Loucy (cell line): ENCODE measurements at regions not wholly inside any gene's neighbourhood (a gene's known extent, or its start where the extent isn't known, plus 50 kb on each side); places are given as distances from the start of the nearest gene placed in this dataset.

Experiments
- H2AFZ ChIP-seq: fragments of 200-600 bp; sonication (generic); 2 replicates; pipeline ENCODE4 v1.6.0; 2016; ENCODE audit warnings: antibody characterized with exemption, mild to moderate bottlenecking, low read length, moderate library complexity
- H3F3A ChIP-seq: fragments of 200-600 bp; 2 replicates; pipeline ENCODE4 v1.6.0; 2016; ENCODE audit warnings: antibody characterized with exemption, low read depth, mild to moderate bottlenecking
- H3K27me3 ChIP-seq: fragments of 200-600 bp; sonication (generic); 2 replicates; pipeline ENCODE4 v1.6.1; 2014; ENCODE audit warnings: low read length, mild to moderate bottlenecking; ENCODE audit not compliant: insufficient read depth, poor library complexity, severe bottlenecking
- H3K36me3 ChIP-seq: fragments of 200-600 bp; sonication (generic); 2 replicates; pipeline ENCODE4 v1.6.1; 2016; ENCODE audit warnings: low read length; ENCODE audit not compliant: insufficient read depth
- H3K4me1 ChIP-seq: fragments of 200-600 bp; sonication (generic); 2 replicates; pipeline ENCODE4 v1.5.1; 2014; ENCODE audit warnings: low read length, mild to moderate bottlenecking; ENCODE audit not compliant: insufficient read depth, poor library complexity, severe bottlenecking
- H3K4me2 ChIP-seq: fragments of 200-600 bp; sonication (generic); 2 replicates; pipeline ENCODE4 v1.6.0; 2014; ENCODE audit warnings: antibody characterized with exemption, low read length, low read depth, mild to moderate bottlenecking; ENCODE audit not compliant: poor library complexity, severe bottlenecking
- H3K4me3 ChIP-seq: fragments of 200-600 bp; sonication (generic); 2 replicates; pipeline ENCODE4 v1.5.1; 2014; ENCODE audit warnings: low read length, mild to moderate bottlenecking, mixed read lengths; ENCODE audit not compliant: poor library complexity, severe bottlenecking
- H3K79me2 ChIP-seq: fragments of 200-600 bp; sonication (generic); 2 replicates; pipeline ENCODE4 v1.6.1; 2014; ENCODE audit warnings: low read length; ENCODE audit not compliant: insufficient read depth
- H3K9ac ChIP-seq: fragments of 200-600 bp; sonication (generic); 2 replicates; pipeline ENCODE4 v1.6.0; 2014; ENCODE audit warnings: mild to moderate bottlenecking, low read depth, low read length, moderate library complexity; ENCODE audit not compliant: poor library complexity, severe bottlenecking
- H3K9me2 ChIP-seq: fragments of 200-600 bp; sonication (generic); replicated peaks from 2 replicates; pipeline ENCODE4 v1.6.1; 2016; ENCODE audit warnings: low read depth, low read length, mixed read lengths
- H3K9me3 ChIP-seq: fragments of 200-600 bp; sonication (generic); 2 replicates; pipeline ENCODE4 v1.6.1; 2014; ENCODE audit warnings: mild to moderate bottlenecking, antibody characterized with exemption, low read length, low read depth; ENCODE audit not compliant: insufficient read depth
- H4K20me1 ChIP-seq: fragments of 200-600 bp; sonication (generic); 2 replicates; pipeline ENCODE4 v1.6.0; 2014; ENCODE audit warnings: antibody characterized with exemption, low read length, mild to moderate bottlenecking; ENCODE audit not compliant: insufficient read depth, poor library complexity, severe bottlenecking
- CTCF ChIP-seq: fragments of 200-600 bp; sonication (generic); conservative IDR thresholded peaks from 2 replicates; pipeline ENCODE4 v1.5.1; 2014; ENCODE audit warnings: mild to moderate bottlenecking, antibody characterized with exemption, low read length
- EZH2phosphoT487 ChIP-seq: fragments of 200-600 bp; IDR thresholded peaks from 2 replicates; pipeline ENCODE4 v1.6.1; 2018; ENCODE audit warnings: antibody characterized with exemption, mild to moderate bottlenecking, moderate library complexity, borderline replicate concordance

GRCh38 chrX:26952213-26952612, 510.9 kb downstream of the PPP4R3C start:
- TF ChIP-seq EZH2phosphoT487 (no peak), CTCF (no peak)

GRCh38 chrX:26927419-26927818, 535.7 kb downstream of the PPP4R3C start:
- H3K9me3 ChIP-seq = no peaks in the 10 kb centered on the region
- no peak for TF ChIP-seq EZH2phosphoT487
- TF ChIP-seq CTCF = no peak
- H3K4me2 ChIP-seq = no peak overlapping the region
- H3F3A ChIP-seq = no peaks in the 10 kb centered on the region
- no peaks in the 10 kb centered on the region for H3K79me2 ChIP-seq
- no peaks in the 10 kb centered on the region for H4K20me1 ChIP-seq
- H3K9me2 ChIP-seq = no peaks in the 10 kb centered on the region
- no peak overlapping the region for H3K4me3 ChIP-seq
- H2AFZ ChIP-seq = no peak overlapping the region
- H3K36me3 ChIP-seq = no peaks in the 10 kb centered on the region
- no peak overlapping the region for H3K9ac ChIP-seq
- no peaks in the 10 kb centered on the region for H3K27me3 ChIP-seq
- no peaks in the 10 kb centered on the region for H3K4me1 ChIP-seq

More at GRCh38 chrX:26952213-26952612, 510.9 kb downstream of the PPP4R3C start:
- no peaks in the 10 kb centered on the region for H3K36me3 ChIP-seq
- no peak overlapping the region for H3K4me3 ChIP-seq
- no peaks in the 10 kb centered on the region for H3K9me2 ChIP-seq
- H3F3A ChIP-seq = no peaks in the 10 kb centered on the region
- H3K9me3 ChIP-seq = no peaks in the 10 kb centered on the region
- H3K4me1 ChIP-seq = no peaks in the 10 kb centered on the region
- no peak overlapping the region for H3K9ac ChIP-seq
- no peaks in the 10 kb centered on the region for H4K20me1 ChIP-seq
- H2AFZ ChIP-seq = no peak overlapping the region
- no peaks in the 10 kb centered on the region for H3K27me3 ChIP-seq
- no peaks in the 10 kb centered on the region for H3K79me2 ChIP-seq
- no peak overlapping the region for H3K4me2 ChIP-seq

GRCh38 chrX:26925088-26925487, 538.1 kb downstream of the PPP4R3C start:
- Histone ChIP-seq H3K4me3 (no peak overlapping the region), H3K9ac (no peak overlapping the region), H3K79me2 (no peaks in the 10 kb centered on the region), H3K27me3 (no peaks in the 10 kb centered on the region), H3K36me3 (no peaks in the 10 kb centered on the region), H3K9me3 (no peaks in the 10 kb centered on the region), H3F3A (no peaks in the 10 kb centered on the region), H4K20me1 (no peaks in the 10 kb centered on the region), H3K4me2 (no peak overlapping the region), H3K4me1 (no peaks in the 10 kb centered on the region), H2AFZ (no peak overlapping the region), H3K9me2 (no peaks in the 10 kb centered on the region)
- no peak for TF ChIP-seq EZH2phosphoT487

GRCh38 chrX:26922278-26922677, 540.9 kb downstream of the PPP4R3C start:
- TF ChIP-seq CTCF (no peak), EZH2phosphoT487 (no peak)
- no peaks in the 10 kb centered on the region for H3K9me3 ChIP-seq
- H3F3A ChIP-seq = no peaks in the 10 kb centered on the region
- H2AFZ ChIP-seq = no peak overlapping the region
- H3K4me2 ChIP-seq = no peak overlapping the region
- no peaks in the 10 kb centered on the region for H3K79me2 ChIP-seq
- no peaks in the 10 kb centered on the region for H4K20me1 ChIP-seq
- no peaks in the 10 kb centered on the region for H3K4me1 ChIP-seq
- no peaks in the 10 kb centered on the region for H3K9me2 ChIP-seq
- H3K36me3 ChIP-seq = no peaks in the 10 kb centered on the region
- no peak overlapping the region for H3K4me3 ChIP-seq
- H3K27me3 ChIP-seq = no peaks in the 10 kb centered on the region
- no peak overlapping the region for H3K9ac ChIP-seq
